Epithelial cell of proximal tubule (primary cell): ENCODE measurements at regions not wholly inside any gene's neighbourhood (a gene's known extent, or its start where the extent isn't known, plus 50 kb on each side); places are given as distances from the start of the nearest gene placed in this dataset.
A peak's percentile ranks its signal among the peaks of the same experiment; 100 is the strongest.
"Not testable (repeated sequence)": the region's sequence is repeated elsewhere in the genome, so short reads cannot be mapped to it uniquely, and the experiment has no call there.

ENCODE experiments used
- DNase-seq: peaks from one replicate; pipeline ENCODE4 v3.0.0-alpha.2; 2011; ENCODE audit warnings: low read depth
- H3K4me3 ChIP-seq: 2 replicates; pipeline ENCODE4 v1.5.1; 2011; ENCODE audit warnings: low read depth, mild to moderate bottlenecking, low read length
- CTCF ChIP-seq: conservative IDR thresholded peaks from 2 replicates; pipeline ENCODE4 v1.5.1; 2012; ENCODE audit warnings: low read depth, mild to moderate bottlenecking, low read length

- no peak for DNase-seq
- TF ChIP-seq CTCF, result no peak
- no peak overlapping the region for H3K4me3 ChIP-seq
These were observed 94.4 kb upstream of the HCCS start for GRCh38 chrX:11016728-11017127.

- H3K4me3 ChIP-seq, DNase-seq: not testable (repeated sequence)
These were observed 88.5 kb upstream of the HCCS start for GRCh38 chrX:11022588-11022987.

DNA sequence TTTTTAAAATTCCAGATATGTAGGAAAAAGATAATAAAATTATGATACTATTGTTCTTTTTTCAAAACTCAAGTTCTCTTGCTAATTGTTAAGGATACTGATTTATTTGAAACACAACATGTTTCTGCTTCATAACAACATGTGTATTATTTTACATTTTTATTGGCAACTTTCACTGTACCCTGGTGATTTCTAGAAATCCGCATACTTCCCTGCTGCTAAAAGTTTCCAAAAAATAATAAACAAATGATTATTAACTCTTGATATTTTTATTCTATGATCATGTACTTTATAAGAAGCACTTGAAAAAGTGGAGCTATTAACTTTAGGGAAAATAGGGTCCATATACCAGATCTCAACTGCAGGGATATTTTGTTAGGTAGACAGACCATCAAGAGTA is 71.2 kb upstream of the HCCS start:
- TF ChIP-seq CTCF, result no peak
- no peak for DNase-seq
- H3K4me3 ChIP-seq, result no peak overlapping the region

- H3K4me3 ChIP-seq, result no peak overlapping the region
- DNase-seq, result no peak
- peak; percentile 39 for TF ChIP-seq CTCF
These were observed 70.7 kb upstream of the HCCS start for GRCh38 chrX:11040405-11040804.

DNA sequence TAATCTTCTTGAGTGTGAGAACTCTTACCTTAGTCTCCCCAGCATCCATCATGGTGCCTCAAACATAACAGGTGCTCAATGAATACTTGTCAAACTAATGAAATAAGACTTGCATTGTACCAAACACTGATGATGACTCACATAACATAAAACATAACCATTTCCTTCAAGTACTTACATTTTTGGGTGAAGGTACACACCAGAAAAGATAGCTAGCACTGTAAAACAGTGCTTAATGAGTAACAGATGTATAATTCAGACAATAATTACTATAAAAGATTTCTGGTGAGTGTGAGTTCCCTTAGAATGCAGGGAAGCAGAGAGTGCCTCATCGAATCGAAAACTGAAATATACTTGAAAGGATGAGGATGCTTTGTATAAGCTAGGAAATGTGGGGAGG is 70.1 kb upstream of the HCCS start:
- no peak for DNase-seq
- H3K4me3 ChIP-seq, result no peak overlapping the region
- no peak for TF ChIP-seq CTCF

DNA sequence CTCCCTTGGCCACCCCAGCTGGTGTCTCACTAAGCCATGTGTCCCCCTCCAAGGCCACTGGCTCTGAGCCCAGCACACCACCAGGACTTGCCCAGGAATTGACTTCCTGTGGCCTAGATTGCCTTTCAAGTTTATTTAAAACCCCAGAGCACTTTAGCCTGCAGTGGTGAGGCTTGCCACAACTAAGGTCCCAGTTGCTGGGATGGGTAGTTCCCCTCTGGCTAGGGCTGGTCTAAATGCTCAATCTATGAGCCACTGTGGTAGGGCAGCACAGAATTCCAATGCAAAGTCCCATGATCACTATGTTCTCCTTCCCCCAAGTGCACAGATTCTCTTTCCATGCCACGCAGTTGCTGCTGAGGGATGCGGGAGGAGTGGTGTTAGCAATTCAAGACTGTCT is 61.1 kb upstream of the HCCS start:
- H3K4me3 ChIP-seq, result no peak overlapping the region
- no peak for DNase-seq
- no peak for TF ChIP-seq CTCF

- no peak for DNase-seq
- no peak for TF ChIP-seq CTCF
- H3K4me3 ChIP-seq, result no peak overlapping the region
These were observed 57.8 kb upstream of the HCCS start for GRCh38 chrX:11053351-11053750.
